Gastrocnemius medialis (tissue), 4 donors: ENCODE measurements at regions not wholly inside any gene's neighbourhood (a gene's known extent, or its start where the extent isn't known, plus 50 kb on each side); places are given as distances from the start of the nearest gene placed in this dataset.

Experiments
- CTCF ChIP-seq, 5 experiments: fragments of 450-650 bp in 3 of 5; fragments of 200-600 bp in 2 of 5; sonication (generic) in 2 of 5; IDR thresholded peaks in 4 of 5; conservative IDR thresholded peaks in 1 of 5; 1 replicate in 4 of 5; 2 replicates in 1 of 5; pipeline ENCODE4 v1.5.1; 2016 to 2019; ENCODE audit warnings: antibody characterized with exemption in 5 of 5, mild to moderate bottlenecking in 3 of 5, moderate library complexity in 3 of 5
- POLR2A ChIP-seq, 2 donors: fragments of 450-650 bp; IDR thresholded peaks; one replicate each; pipeline ENCODE4 v1.6.1; 2017; ENCODE audit warnings: antibody characterized with exemption in 2 of 2, mild to moderate bottlenecking in 2 of 2, moderate library complexity in 2 of 2

DNA sequence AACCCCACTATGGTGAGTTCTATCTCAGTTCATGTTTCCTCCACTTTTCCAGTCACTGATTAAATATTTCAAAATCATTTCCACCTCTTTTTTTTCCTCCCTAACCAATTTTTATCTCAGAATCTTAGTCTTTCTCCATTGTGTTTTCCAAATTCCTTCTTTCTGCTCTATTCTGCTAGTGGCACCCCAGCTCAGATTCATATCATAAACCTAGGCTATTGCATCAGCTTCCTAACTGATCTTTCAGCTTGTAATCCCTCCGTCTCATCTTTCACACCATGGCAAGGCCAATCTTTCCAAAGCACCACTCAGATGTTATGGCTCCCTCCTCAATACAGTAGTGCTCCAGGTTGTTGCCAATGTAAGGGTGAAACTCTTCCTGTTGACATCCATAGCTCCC is 631.9 kb downstream of the PLPP3 start:
- TF ChIP-seq POLR2A (IDR thresholded peaks at IDR 0.05) (no peak), CTCF (IDR thresholded peaks at IDR 0.05 in 4 of 5, conservative IDR thresholded peaks at IDR 0.05 in 1 of 5) (no peak)
